Endothelial cell of umbilical vein (primary cell): ENCODE measurements at regions not wholly inside any gene's neighbourhood (a gene's known extent, or its start where the extent isn't known, plus 50 kb on each side); places are given as distances from the start of the nearest gene placed in this dataset.

Experiments
- BruUV-seq: library from RNA; stranded (reverse); fragments of 400-500 nt; replicated peaks from 2 replicates; lab custom pipeline; 2021; lab: Mats Ljungman, UMichigan
- CTCF ChIA-PET: fragments of 300-600, 350-600 bp; sonication (Branson Sonifier 250); formaldehyde crosslinking; loops from one replicate; lab custom pipeline; 2021; ENCODE audit warnings: antibody characterized with exemption, inconsistent platforms; lab: Charles Lee
- POLR2A ChIA-PET: fragments of 300-600, 350-600 bp; sonication (Branson Sonifier 250); formaldehyde crosslinking; loops from one replicate; lab custom pipeline; 2021; ENCODE audit warnings: antibody characterized with exemption, inconsistent platforms; lab: Charles Lee
- DNase-seq: peaks from one replicate; pipeline ENCODE4 v3.0.0-alpha.2; 2011; ENCODE audit warnings: low read depth, low spot score
- FAIRE-seq: peaks from 2 replicates; lab custom pipeline; 2011; peaks lifted over from hg19 to GRCh38; lab: Jason Lieb, UNC
- H2AFZ ChIP-seq: 2 replicates; pipeline ENCODE4 v1.6.0; 2012; ENCODE audit warnings: low read depth, low read length, control low read depth, inconsistent platforms
- H3K27ac ChIP-seq: 2 replicates; pipeline ENCODE4 v1.5.1; 2011; ENCODE audit warnings: low read depth, mild to moderate bottlenecking, control low read depth, low read length, moderate library complexity; ENCODE audit not compliant: insufficient read depth
- H3K27me3 ChIP-seq, 2 experiments: 2 replicates each; pipeline versions ENCODE4 v1.6.0 to v1.6.1; 2011; ENCODE audit warnings: low read length in 2 of 2, mixed read lengths in 1 of 2; ENCODE audit not compliant: control insufficient read depth in 2 of 2, insufficient read depth in 2 of 2
- H3K36me3 ChIP-seq, 2 experiments: 2 replicates in 1 of 2; 3 replicates in 1 of 2; pipeline ENCODE4 v1.5.1; 2011; ENCODE audit warnings: low read length in 2 of 2, mild to moderate bottlenecking in 1 of 2, moderate library complexity in 1 of 2; ENCODE audit not compliant: control insufficient read depth in 2 of 2, insufficient read depth in 2 of 2; ENCODE audit errors: extremely low read depth in 1 of 2
- H3K4me1 ChIP-seq: 3 replicates; pipeline ENCODE4 v1.5.1; 2011; ENCODE audit warnings: mild to moderate bottlenecking, low read length; ENCODE audit not compliant: control insufficient read depth, insufficient read depth; ENCODE audit errors: extremely low read depth
- H3K4me2 ChIP-seq: 2 replicates; pipeline ENCODE4 v1.6.1; 2011; ENCODE audit warnings: low read length, control low read depth, mixed read lengths; ENCODE audit not compliant: insufficient read depth
- H3K4me3 ChIP-seq, 3 experiments: fragments of 200-600 bp in 1 of 3; sonication (generic), shearing (Covaris generic) in 1 of 3; replicated peaks in 1 of 3; 2 replicates each; pipeline ENCODE4 v1.5.1; 2011 to 2016; ENCODE audit warnings: control low read depth in 3 of 3, low read length in 3 of 3, mild to moderate bottlenecking in 2 of 3, inconsistent platforms in 1 of 3, low read depth in 1 of 3, moderate library complexity in 1 of 3; ENCODE audit not compliant: insufficient read depth in 1 of 3
- H3K79me2 ChIP-seq: 2 replicates; pipeline ENCODE4 v1.6.0; 2012; ENCODE audit warnings: low read length, inconsistent platforms; ENCODE audit not compliant: control insufficient read depth, insufficient read depth
- H3K9ac ChIP-seq: replicated peaks from 2 replicates; pipeline ENCODE3; 2011; ENCODE audit warnings: low read length, control low read depth; ENCODE audit not compliant: insufficient read depth; ENCODE audit errors: extremely low read depth
- H3K9me1 ChIP-seq: replicated peaks from 3 replicates; pipeline ENCODE4 v1.6.0; 2011; ENCODE audit warnings: mild to moderate bottlenecking, low read length; ENCODE audit not compliant: control insufficient read depth, insufficient read depth; ENCODE audit errors: extremely low read depth
- H3K9me3 ChIP-seq: replicated peaks from 2 replicates; pipeline ENCODE4 v1.5.1; 2012; ENCODE audit warnings: low read length, inconsistent platforms; ENCODE audit not compliant: control insufficient read depth, insufficient read depth
- H4K20me1 ChIP-seq: replicated peaks from 2 replicates; pipeline ENCODE3; 2011; ENCODE audit warnings: mild to moderate bottlenecking, low read length; ENCODE audit not compliant: control insufficient read depth, insufficient read depth; ENCODE audit errors: extremely low read depth
- CTCF ChIP-seq, 2 donors: IDR thresholded peaks; 1 replicate in 1 of 2; 2 replicates in 1 of 2; pipeline ENCODE4 v1.5.1; 2011; ENCODE audit warnings: low read length in 2 of 2, mild to moderate bottlenecking in 2 of 2, moderate library complexity in 2 of 2, control low read depth in 1 of 2, inconsistent platforms in 1 of 2, low read depth in 1 of 2; ENCODE audit not compliant: insufficient read depth in 1 of 2; ENCODE audit errors: extremely low read depth in 1 of 2
- FOS ChIP-seq: IDR thresholded peaks from 2 replicates; pipeline ENCODE4 v1.6.1; 2011; ENCODE audit warnings: mild to moderate bottlenecking, low read length, moderate library complexity, borderline replicate concordance; ENCODE audit not compliant: insufficient read depth
- GATA2 ChIP-seq: IDR thresholded peaks from 2 replicates; pipeline ENCODE4 v1.7.0; 2011; ENCODE audit warnings: low read depth, mild to moderate bottlenecking, moderate library complexity, mixed read lengths, low read length; ENCODE audit not compliant: insufficient read length, insufficient read depth
- JUN ChIP-seq: IDR thresholded peaks from 2 replicates; pipeline ENCODE4 v1.6.1; 2011; ENCODE audit warnings: borderline replicate concordance, low read depth; ENCODE audit not compliant: insufficient read length, insufficient read depth
- MAX ChIP-seq: IDR thresholded peaks from 2 replicates; pipeline ENCODE4 v1.6.1; 2011; ENCODE audit not compliant: insufficient read depth, insufficient read length
- MYC ChIP-seq: IDR thresholded peaks from one replicate; pipeline ENCODE4 v1.6.1; 2011; ENCODE audit warnings: mild to moderate bottlenecking, low read depth, low read length
- POLR2A ChIP-seq: IDR thresholded peaks from 2 replicates; pipeline ENCODE4 v1.6.1; 2012; ENCODE audit warnings: low read depth, mild to moderate bottlenecking, control low read depth, low read length
- dilution Hi-C: fragments of 300-500 bp; cut with MboI; formaldehyde crosslinking; loops from one replicate; pipeline ENCODE4 v1.15.0; 2019; ENCODE audit warnings: low sequenced_read_pairs; ENCODE audit not compliant: extremely low pct_ligation_motif_present
- intact Hi-C: fragments of 100-400 bp; cut with micrococcal nuclease; formaldehyde crosslinking; loops from one replicate; pipeline ENCODE4 v1.10.0; 2022

- intact Hi-C loops (no loop called here), dilution Hi-C loops (no loop called here)
- Histone ChIP-seq H2AFZ (no peak overlapping the region), H3K4me3 (no peak overlapping the region), H4K20me1 (no peaks in the 10 kb centered on the region), H3K9me1 (no peaks in the 10 kb centered on the region), H3K79me2 (no peaks in the 10 kb centered on the region), H3K27ac (no peak overlapping the region), H3K4me2 (no peak overlapping the region), H3K27me3 (no peaks in the 10 kb centered on the region), H3K4me1 (no peaks in the 10 kb centered on the region), H3K36me3 (no peaks in the 10 kb centered on the region), H3K9ac (no peak overlapping the region), H3K9me3 (no peaks in the 10 kb centered on the region)
- no peak for FAIRE-seq
- DNase-seq, result no peak
- no peak for TF ChIP-seq FOS
- TF ChIP-seq GATA2, result no peak
- no peak for TF ChIP-seq MYC
- BruUV-seq, result no TSS peak
- ChIA-PET CTCF (no interaction called here), POLR2A (no interaction called here)
These were observed 121.3 kb upstream of the AMOT start for GRCh38 chrX:112961981-112962380.

- dilution Hi-C loops, result no loop called here
- Histone ChIP-seq H3K9me3 (no peaks in the 10 kb centered on the region), H3K4me2 (no peak overlapping the region), H4K20me1 (no peaks in the 10 kb centered on the region), H3K79me2 (no peaks in the 10 kb centered on the region), H3K27ac (no peak overlapping the region), H3K9ac (no peak overlapping the region), H3K36me3 (no peaks in the 10 kb centered on the region), H3K4me1 (no peaks in the 10 kb centered on the region), H2AFZ (no peak overlapping the region), H3K27me3 (no peaks in the 10 kb centered on the region), H3K9me1 (no peaks in the 10 kb centered on the region), H3K4me3 (no peak overlapping the region)
- BruUV-seq, result no TSS peak
- DNase-seq, result no peak
- no peak for TF ChIP-seq CTCF (IDR thresholded peaks at IDR 0.05; ENCODE audit: extremely low read depth in 1 of 2, insufficient read depth in 1 of 2, low read depth in 1 of 2, low read length in 2 of 2)
- TF ChIP-seq MYC, result no peak
- TF ChIP-seq GATA2, result no peak
- no peak for TF ChIP-seq MAX
- no peak for TF ChIP-seq JUN
- no peak for TF ChIP-seq POLR2A
- FAIRE-seq, result no peak
- ChIA-PET POLR2A (no interaction called here), CTCF (no interaction called here)
- intact Hi-C loops, result no loop called here
These were observed 107.5 kb upstream of the AMOT start for GRCh38 chrX:112947981-112948615.
